ENCODE measurements at regions not wholly inside any gene's neighbourhood (a gene's known extent, or its start where the extent isn't known, plus 50 kb on each side); places are given as distances from the start of the nearest gene placed in this dataset.

GRCh38 chr5:97762483-97762882, 579.4 kb upstream of the RIOK2 start:
- TF ChIP-seq CTCF (conservative IDR thresholded peaks at IDR 0.05; ENCODE audit: low read depth, low read length) (no peak), EZH2 (IDR thresholded peaks at IDR 0.05; ENCODE audit: borderline replicate concordance, low read depth, low read length, poor library complexity, severe bottlenecking) (no peak)
